BLaER1 (cell line): ENCODE measurements at regions not wholly inside any gene's neighbourhood (a gene's known extent, or its start where the extent isn't known, plus 50 kb on each side); places are given as distances from the start of the nearest gene placed in this dataset.
A peak's percentile ranks its signal among the peaks of the same experiment; 100 is the strongest.

Experiments used
- H3K27ac ChIP-seq: shearing (Covaris generic); formaldehyde crosslinking; 2 replicates; pipeline ENCODE4 v1.8.1; 2022
- H3K27me3 ChIP-seq: shearing (Covaris generic); formaldehyde crosslinking; 2 replicates; pipeline ENCODE4 v1.8.1; 2022
- H3K36me3 ChIP-seq: shearing (Covaris generic); formaldehyde crosslinking; 2 replicates; pipeline ENCODE4 v1.8.1; 2022
- H3K4me1 ChIP-seq: shearing (Covaris generic); formaldehyde crosslinking; 2 replicates; pipeline ENCODE4 v1.8.1; 2022
- H3K4me2 ChIP-seq: shearing (Covaris generic); formaldehyde crosslinking; 2 replicates; pipeline ENCODE4 v1.8.1; 2022
- H3K4me3 ChIP-seq: shearing (Covaris generic); formaldehyde crosslinking; 2 replicates; pipeline ENCODE4 v1.8.1; 2022
- H3K9ac ChIP-seq: shearing (Covaris generic); formaldehyde crosslinking; 2 replicates; pipeline ENCODE4 v1.8.1; 2022
- H3K9me3 ChIP-seq: shearing (Covaris generic); formaldehyde crosslinking; 2 replicates; pipeline ENCODE4 v1.8.1; 2022
- H4K20me1 ChIP-seq: shearing (Covaris generic); formaldehyde crosslinking; 2 replicates; pipeline ENCODE4 v1.8.1; 2022
- Cebpa-rat ChIP-seq: shearing (Covaris generic); IDR thresholded peaks from 2 replicates; pipeline ENCODE4 v1.8.1; 2022

GRCh38 chr16:17628983-17629382 lies 158.2 kb upstream of the XYLT1 start:
- Histone ChIP-seq H3K4me1 (no peaks in the 10 kb centered on the region), H3K9me3 (peaks cover 23% of the 10 kb centered on the region), H3K9ac (no peak overlapping the region), H3K4me3 (no peak overlapping the region), H3K4me2 (no peak overlapping the region), H3K36me3 (no peaks in the 10 kb centered on the region), H4K20me1 (no peaks in the 10 kb centered on the region), H3K27me3 (no peaks in the 10 kb centered on the region), H3K27ac (no peak overlapping the region)
- no peak for TF ChIP-seq Cebpa-rat

GRCh38 chr16:17622366-17622765 lies 151.6 kb upstream of the XYLT1 start:
- H3K36me3 ChIP-seq, result no peaks in the 10 kb centered on the region
- no peak overlapping the region for H3K27ac ChIP-seq
- peaks cover 22% of the 10 kb centered on the region for H3K9me3 ChIP-seq
- TF ChIP-seq Cebpa-rat, result no peak
- no peak overlapping the region for H3K4me3 ChIP-seq
- no peaks in the 10 kb centered on the region for H3K27me3 ChIP-seq
- H3K9ac ChIP-seq, result no peak overlapping the region
- no peak overlapping the region for H3K4me2 ChIP-seq
- H3K4me1 ChIP-seq, result no peaks in the 10 kb centered on the region
- no peaks in the 10 kb centered on the region for H4K20me1 ChIP-seq

- Histone ChIP-seq H3K9ac (no peak overlapping the region), H3K36me3 (no peaks in the 10 kb centered on the region), H4K20me1 (no peaks in the 10 kb centered on the region), H3K9me3 (peaks cover 6% of the 10 kb centered on the region; the same call in 1 of the 2 replicates), H3K27ac (no peak overlapping the region), H3K27me3 (no peaks in the 10 kb centered on the region), H3K4me3 (no peak overlapping the region), H3K4me2 (no peak overlapping the region), H3K4me1 (no peaks in the 10 kb centered on the region)
- no peak for TF ChIP-seq Cebpa-rat
Observed at GRCh38 chr16:17619261-17619660, 148.5 kb upstream of the XYLT1 start.

GRCh38 chr16:17617021-17617552 lies 146.3 kb upstream of the XYLT1 start:
- Histone ChIP-seq H3K4me1 (no peaks in the 10 kb centered on the region), H3K4me2 (no peak overlapping the region), H3K9me3 (no peaks in the 10 kb centered on the region)

GRCh38 chr16:17612336-17612735 lies 141.6 kb upstream of the XYLT1 start:
- no peak for TF ChIP-seq Cebpa-rat
- peaks cover 5% of the 10 kb centered on the region for H3K4me1 ChIP-seq
- H3K4me3 ChIP-seq, result no peak overlapping the region
- no peaks in the 10 kb centered on the region for H4K20me1 ChIP-seq
- no peaks in the 10 kb centered on the region for H3K9me3 ChIP-seq
- H3K9ac ChIP-seq, result no peak overlapping the region
- no peak overlapping the region for H3K4me2 ChIP-seq
- no peaks in the 10 kb centered on the region for H3K27me3 ChIP-seq
- H3K36me3 ChIP-seq, result no peaks in the 10 kb centered on the region
- no peak overlapping the region for H3K27ac ChIP-seq

More at GRCh38 chr16:17617021-17617552, 146.3 kb upstream of the XYLT1 start:
- H3K36me3 ChIP-seq, result no peaks in the 10 kb centered on the region
- no peak for TF ChIP-seq Cebpa-rat
- H3K4me3 ChIP-seq, result no peak overlapping the region
- H3K27ac ChIP-seq, result no peak overlapping the region
- H4K20me1 ChIP-seq, result no peaks in the 10 kb centered on the region
- H3K9ac ChIP-seq, result no peak overlapping the region
- no peaks in the 10 kb centered on the region for H3K27me3 ChIP-seq

- H3K4me3 ChIP-seq, result no peak overlapping the region
- peak overlapping the region; percentile 31 for H3K4me2 ChIP-seq
- H3K36me3 ChIP-seq, result no peaks in the 10 kb centered on the region
- no peak for TF ChIP-seq Cebpa-rat
- H3K27ac ChIP-seq, result no peak overlapping the region
- H3K27me3 ChIP-seq, result no peaks in the 10 kb centered on the region
- no peaks in the 10 kb centered on the region for H3K9me3 ChIP-seq
- no peaks in the 10 kb centered on the region for H4K20me1 ChIP-seq
- no peak overlapping the region for H3K9ac ChIP-seq
- peaks cover 12% of the 10 kb centered on the region for H3K4me1 ChIP-seq
Observed at GRCh38 chr16:17607609-17608008, 136.8 kb upstream of the XYLT1 start.

GRCh38 chr16:17607075-17607509 lies 136.3 kb upstream of the XYLT1 start:
- H3K27ac ChIP-seq, result no peak overlapping the region

GRCh38 chr16:17606460-17606859 lies 135.7 kb upstream of the XYLT1 start:
- H4K20me1 ChIP-seq, result no peaks in the 10 kb centered on the region
- no peaks in the 10 kb centered on the region for H3K9me3 ChIP-seq
- H3K9ac ChIP-seq, result no peak overlapping the region
- no peak for TF ChIP-seq Cebpa-rat
- peaks cover 12% of the 10 kb centered on the region for H3K4me1 ChIP-seq
- no peak overlapping the region for H3K27ac ChIP-seq
- no peaks in the 10 kb centered on the region for H3K27me3 ChIP-seq
- no peaks in the 10 kb centered on the region for H3K36me3 ChIP-seq
- H3K4me2 ChIP-seq, result no peak overlapping the region
- no peak overlapping the region for H3K4me3 ChIP-seq

More at GRCh38 chr16:17607075-17607509, 136.3 kb upstream of the XYLT1 start:
- Histone ChIP-seq H3K27me3 (no peaks in the 10 kb centered on the region), H3K4me1 (peaks cover 12% of the 10 kb centered on the region), H3K4me3 (no peak overlapping the region), H3K4me2 (peak overlapping the region; percentile 31), H3K9me3 (no peaks in the 10 kb centered on the region), H3K9ac (no peak overlapping the region), H3K36me3 (no peaks in the 10 kb centered on the region), H4K20me1 (no peaks in the 10 kb centered on the region)
- TF ChIP-seq Cebpa-rat, result no peak

GRCh38 chr16:17605784-17606183 lies 135.0 kb upstream of the XYLT1 start:
- Histone ChIP-seq H3K9me3 (no peaks in the 10 kb centered on the region), H3K4me1 (peaks cover 12% of the 10 kb centered on the region), H3K4me3 (no peak overlapping the region), H3K36me3 (no peaks in the 10 kb centered on the region), H3K9ac (no peak overlapping the region), H3K27me3 (no peaks in the 10 kb centered on the region), H4K20me1 (no peaks in the 10 kb centered on the region), H3K4me2 (no peak overlapping the region), H3K27ac (no peak overlapping the region)
- no peak for TF ChIP-seq Cebpa-rat

- Histone ChIP-seq H3K36me3 (no peaks in the 10 kb centered on the region), H3K4me3 (no peak overlapping the region), H3K9ac (no peak overlapping the region), H3K27me3 (no peaks in the 10 kb centered on the region), H3K4me1 (peaks cover 12% of the 10 kb centered on the region), H4K20me1 (no peaks in the 10 kb centered on the region), H3K4me2 (no peak overlapping the region), H3K27ac (no peak overlapping the region), H3K9me3 (peaks cover 10% of the 10 kb centered on the region; the same call in 1 of the 2 replicates)
- TF ChIP-seq Cebpa-rat, result no peak
Observed at GRCh38 chr16:17603626-17604025, 132.9 kb upstream of the XYLT1 start.

GRCh38 chr16:17602678-17603077 lies 131.9 kb upstream of the XYLT1 start:
- peaks cover 10% of the 10 kb centered on the region; the same call in 1 of the 2 replicates for H3K9me3 ChIP-seq
- peaks cover 10% of the 10 kb centered on the region for H3K4me1 ChIP-seq
- H3K4me2 ChIP-seq, result no peak overlapping the region
- no peak overlapping the region for H3K27ac ChIP-seq
- no peak for TF ChIP-seq Cebpa-rat
- no peak overlapping the region for H3K4me3 ChIP-seq
- no peaks in the 10 kb centered on the region for H4K20me1 ChIP-seq
- no peak overlapping the region for H3K9ac ChIP-seq
- H3K36me3 ChIP-seq, result no peaks in the 10 kb centered on the region
- no peaks in the 10 kb centered on the region for H3K27me3 ChIP-seq
